WTC11 (cell line): ENCODE measurements at regions not wholly inside any gene's neighbourhood (a gene's known extent, or its start where the extent isn't known, plus 50 kb on each side); places are given as distances from the start of the nearest gene placed in this dataset.

Experiments used
- ATAC-seq: fragments of 200-7000 bp; cut with Tn5 transposase; 2 replicates; pipeline ENCODE4 v1.10.0; 2021; ENCODE audit warnings: mild to moderate bottlenecking, moderate library complexity
- CTCF ChIA-PET: fragments of 300-600 bp; sonication (Branson Sonifier 250); formaldehyde crosslinking; loops from one replicate; lab custom pipeline; 2021; ENCODE audit warnings: antibody characterized with exemption; lab: Charles Lee
- POLR2A ChIA-PET: fragments of 350-600 bp; sonication (Branson Sonifier 250); formaldehyde crosslinking; loops from one replicate; lab custom pipeline; 2021; ENCODE audit warnings: antibody characterized with exemption; lab: Charles Lee
- DNase-seq: peaks from one replicate; pipeline ENCODE4 v3.0.0; 2021; ENCODE audit warnings: low spot score
- H3K27ac Mint-ChIP-seq: 2 replicates; pipeline ENCODE4 v1.8.0; 2021; ENCODE audit warnings: mixed read lengths
- H3K27me3 Mint-ChIP-seq: 2 replicates; pipeline ENCODE4 v1.8.0; 2021; ENCODE audit warnings: low read depth, mild to moderate bottlenecking, moderate library complexity, mixed read lengths
- H3K36me3 Mint-ChIP-seq: 2 replicates; pipeline ENCODE4 v1.8.0; 2021; ENCODE audit warnings: mixed read lengths
- H3K4me1 Mint-ChIP-seq: 2 replicates; pipeline ENCODE4 v1.8.0; 2022; ENCODE audit warnings: mixed read lengths
- H3K4me3 Mint-ChIP-seq: 2 replicates; pipeline ENCODE4 v1.8.0; 2021; ENCODE audit warnings: mild to moderate bottlenecking, moderate library complexity, mixed read lengths
- H3K9me3 Mint-ChIP-seq: 2 replicates; pipeline ENCODE4 v1.8.0; 2021; ENCODE audit warnings: mixed read lengths
- ATF1 ChIP-seq: sonication (generic); formaldehyde crosslinking; IDR thresholded peaks from 2 replicates; pipeline ENCODE4 v1.8.1; 2023; ENCODE audit warnings: mild to moderate bottlenecking, moderate library complexity, missing genetic modification reagents
- CREB1 ChIP-seq: sonication (generic); formaldehyde crosslinking; IDR thresholded peaks from 2 replicates; pipeline ENCODE4 v1.8.0; 2023; ENCODE audit warnings: mild to moderate bottlenecking, missing genetic modification reagents
- ESRRA ChIP-seq: sonication (generic); formaldehyde crosslinking; IDR thresholded peaks from 2 replicates; pipeline ENCODE4 v1.8.1; 2022; ENCODE audit warnings: mild to moderate bottlenecking, missing genetic modification reagents, borderline replicate concordance
- NFYB ChIP-seq: sonication (generic); formaldehyde crosslinking; conservative IDR thresholded peaks from 2 replicates; pipeline ENCODE4 v1.8.0; 2022; ENCODE audit warnings: low read depth, missing genetic modification reagents
- NR3C1 ChIP-seq: sonication (generic); formaldehyde crosslinking; conservative IDR thresholded peaks from 2 replicates; pipeline ENCODE4 v1.8.1; 2023; ENCODE audit warnings: low read depth, mild to moderate bottlenecking, missing genetic modification reagents
- PRRX2 ChIP-seq: fragments of 250-450 bp; sonication (Bioruptor Pico); IDR thresholded peaks from 2 replicates; pipeline ENCODE4 v1.8.0; 2021; ENCODE audit warnings: mild to moderate bottlenecking
- TCF7 ChIP-seq: sonication (generic); formaldehyde crosslinking; IDR thresholded peaks from 2 replicates; pipeline ENCODE4 v1.8.0; 2022; ENCODE audit warnings: mild to moderate bottlenecking, low read depth, missing genetic modification reagents, moderate library complexity
- ZNF121 ChIP-seq: sonication (generic); formaldehyde crosslinking; IDR thresholded peaks from 2 replicates; pipeline ENCODE4 v1.8.0; 2023; ENCODE audit warnings: missing genetic modification reagents
- ZNF138 ChIP-seq: sonication (generic); formaldehyde crosslinking; conservative IDR thresholded peaks from 2 replicates; pipeline ENCODE4 v1.8.1; 2022; ENCODE audit warnings: mild to moderate bottlenecking, moderate library complexity, missing genetic modification reagents
- TF ChIP-seq, protein P1 (sequence below): sonication (generic); formaldehyde crosslinking; IDR thresholded peaks from 2 replicates; pipeline ENCODE4 v1.8.1; 2023; ENCODE audit warnings: mild to moderate bottlenecking, missing genetic modification reagents, borderline replicate concordance
- TF ChIP-seq, protein P2 (sequence below): sonication (generic); formaldehyde crosslinking; IDR thresholded peaks from 2 replicates; pipeline ENCODE4 v1.8.1; 2023; ENCODE audit warnings: mild to moderate bottlenecking, missing genetic modification reagents
- TF ChIP-seq, protein P3 (sequence below): fragments of 250-450 bp; sonication (Bioruptor Pico); IDR thresholded peaks from 2 replicates; pipeline ENCODE4 v1.8.0; 2021; ENCODE audit warnings: mild to moderate bottlenecking
- TF ChIP-seq, protein P4 (sequence below): sonication (generic); formaldehyde crosslinking; IDR thresholded peaks from 2 replicates; pipeline ENCODE4 v1.8.0; 2023; ENCODE audit warnings: missing genetic modification reagents
- TF ChIP-seq, protein P5 (sequence below): sonication (generic); formaldehyde crosslinking; IDR thresholded peaks from 2 replicates; pipeline ENCODE4 v1.8.1; 2023; ENCODE audit warnings: mild to moderate bottlenecking, missing genetic modification reagents
- TF ChIP-seq, protein P6 (sequence below): sonication (generic); formaldehyde crosslinking; conservative IDR thresholded peaks from 2 replicates; pipeline ENCODE4 v1.8.1; 2022; ENCODE audit warnings: mild to moderate bottlenecking, missing genetic modification reagents
- TF ChIP-seq, protein P7 (sequence below): sonication (generic); formaldehyde crosslinking; IDR thresholded peaks from 2 replicates; pipeline ENCODE4 v1.8.0; 2023; ENCODE audit warnings: missing genetic modification reagents, mild to moderate bottlenecking, borderline replicate concordance

DNA sequence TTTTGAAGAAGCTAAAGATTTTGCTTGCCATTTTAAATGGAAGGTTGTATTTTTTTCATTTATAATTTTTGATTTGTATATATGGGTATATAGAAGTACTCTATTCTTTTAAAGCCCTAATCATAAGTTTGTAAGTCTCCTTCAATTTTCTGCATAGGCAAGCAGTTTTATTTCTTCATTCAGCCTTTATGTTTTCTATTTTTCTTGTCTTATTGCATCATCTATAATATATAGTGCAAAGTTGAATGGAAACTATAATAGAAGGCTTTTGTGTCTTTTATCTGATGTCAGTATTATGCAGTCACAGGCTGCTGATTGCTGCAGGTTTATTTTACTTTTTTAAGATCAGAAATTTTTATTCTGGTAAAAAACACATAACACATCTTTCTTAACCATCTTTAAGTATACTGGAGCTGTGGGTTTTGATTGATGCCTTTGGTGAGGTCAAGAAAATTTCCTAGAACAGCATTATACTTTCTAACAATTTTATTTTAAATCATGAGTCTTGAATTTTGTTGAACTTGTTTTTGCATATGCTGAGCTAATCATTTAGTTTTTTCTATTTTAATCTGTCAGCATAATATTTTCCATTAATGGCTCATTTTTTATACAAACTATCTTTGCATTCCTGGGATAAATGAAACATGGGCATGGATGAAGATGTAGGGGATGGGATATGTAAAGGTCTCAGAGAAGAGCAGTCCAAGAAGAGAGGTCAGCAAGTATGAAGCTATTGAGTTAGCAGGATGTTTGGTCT, 366.7 kb upstream of the MAP3K7 start:
- Mint-ChIP-seq H3K9me3 (peaks cover 8% of the 10 kb centered on the region; the same call in 1 of the 2 replicates), H3K36me3 (no peaks in the 10 kb centered on the region; the same call in 1 of the 2 replicates), H3K27me3 (no peaks in the 10 kb centered on the region), H3K4me3 (no peak overlapping the region), H3K4me1 (peaks cover 4% of the 10 kb centered on the region)
- DNase-seq, result no peak
- no peak for ATAC-seq
- POLR2A ChIA-PET, result no interaction called here
- CTCF ChIA-PET, result no interaction called here
- TF ChIP-seq ZNF121 (CRISPR knock-in tag), result no peak
- TF ChIP-seq, protein P1, sequence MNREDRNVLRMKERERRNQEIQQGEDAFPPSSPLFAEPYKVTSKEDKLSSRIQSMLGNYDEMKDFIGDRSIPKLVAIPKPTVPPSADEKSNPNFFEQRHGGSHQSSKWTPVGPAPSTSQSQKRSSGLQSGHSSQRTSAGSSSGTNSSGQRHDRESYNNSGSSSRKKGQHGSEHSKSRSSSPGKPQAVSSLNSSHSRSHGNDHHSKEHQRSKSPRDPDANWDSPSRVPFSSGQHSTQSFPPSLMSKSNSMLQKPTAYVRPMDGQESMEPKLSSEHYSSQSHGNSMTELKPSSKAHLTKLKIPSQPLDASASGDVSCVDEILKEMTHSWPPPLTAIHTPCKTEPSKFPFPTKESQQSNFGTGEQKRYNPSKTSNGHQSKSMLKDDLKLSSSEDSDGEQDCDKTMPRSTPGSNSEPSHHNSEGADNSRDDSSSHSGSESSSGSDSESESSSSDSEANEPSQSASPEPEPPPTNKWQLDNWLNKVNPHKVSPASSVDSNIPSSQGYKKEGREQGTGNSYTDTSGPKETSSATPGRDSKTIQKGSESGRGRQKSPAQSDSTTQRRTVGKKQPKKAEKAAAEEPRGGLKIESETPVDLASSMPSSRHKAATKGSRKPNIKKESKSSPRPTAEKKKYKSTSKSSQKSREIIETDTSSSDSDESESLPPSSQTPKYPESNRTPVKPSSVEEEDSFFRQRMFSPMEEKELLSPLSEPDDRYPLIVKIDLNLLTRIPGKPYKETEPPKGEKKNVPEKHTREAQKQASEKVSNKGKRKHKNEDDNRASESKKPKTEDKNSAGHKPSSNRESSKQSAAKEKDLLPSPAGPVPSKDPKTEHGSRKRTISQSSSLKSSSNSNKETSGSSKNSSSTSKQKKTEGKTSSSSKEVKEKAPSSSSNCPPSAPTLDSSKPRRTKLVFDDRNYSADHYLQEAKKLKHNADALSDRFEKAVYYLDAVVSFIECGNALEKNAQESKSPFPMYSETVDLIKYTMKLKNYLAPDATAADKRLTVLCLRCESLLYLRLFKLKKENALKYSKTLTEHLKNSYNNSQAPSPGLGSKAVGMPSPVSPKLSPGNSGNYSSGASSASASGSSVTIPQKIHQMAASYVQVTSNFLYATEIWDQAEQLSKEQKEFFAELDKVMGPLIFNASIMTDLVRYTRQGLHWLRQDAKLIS, result no peak
- TF ChIP-seq, protein P2, sequence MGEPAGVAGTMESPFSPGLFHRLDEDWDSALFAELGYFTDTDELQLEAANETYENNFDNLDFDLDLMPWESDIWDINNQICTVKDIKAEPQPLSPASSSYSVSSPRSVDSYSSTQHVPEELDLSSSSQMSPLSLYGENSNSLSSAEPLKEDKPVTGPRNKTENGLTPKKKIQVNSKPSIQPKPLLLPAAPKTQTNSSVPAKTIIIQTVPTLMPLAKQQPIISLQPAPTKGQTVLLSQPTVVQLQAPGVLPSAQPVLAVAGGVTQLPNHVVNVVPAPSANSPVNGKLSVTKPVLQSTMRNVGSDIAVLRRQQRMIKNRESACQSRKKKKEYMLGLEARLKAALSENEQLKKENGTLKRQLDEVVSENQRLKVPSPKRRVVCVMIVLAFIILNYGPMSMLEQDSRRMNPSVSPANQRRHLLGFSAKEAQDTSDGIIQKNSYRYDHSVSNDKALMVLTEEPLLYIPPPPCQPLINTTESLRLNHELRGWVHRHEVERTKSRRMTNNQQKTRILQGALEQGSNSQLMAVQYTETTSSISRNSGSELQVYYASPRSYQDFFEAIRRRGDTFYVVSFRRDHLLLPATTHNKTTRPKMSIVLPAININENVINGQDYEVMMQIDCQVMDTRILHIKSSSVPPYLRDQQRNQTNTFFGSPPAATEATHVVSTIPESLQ (CRISPR knock-in tag), result no peak
- TF ChIP-seq ESRRA (CRISPR knock-in tag), result no peak
- no peak for TF ChIP-seq NFYB (CRISPR knock-in tag)
- no peak for TF ChIP-seq ZNF138
- TF ChIP-seq ATF1 (CRISPR knock-in tag), result no peak
- no peak for TF ChIP-seq CREB1 (CRISPR knock-in tag)
- TF ChIP-seq, protein P3, sequence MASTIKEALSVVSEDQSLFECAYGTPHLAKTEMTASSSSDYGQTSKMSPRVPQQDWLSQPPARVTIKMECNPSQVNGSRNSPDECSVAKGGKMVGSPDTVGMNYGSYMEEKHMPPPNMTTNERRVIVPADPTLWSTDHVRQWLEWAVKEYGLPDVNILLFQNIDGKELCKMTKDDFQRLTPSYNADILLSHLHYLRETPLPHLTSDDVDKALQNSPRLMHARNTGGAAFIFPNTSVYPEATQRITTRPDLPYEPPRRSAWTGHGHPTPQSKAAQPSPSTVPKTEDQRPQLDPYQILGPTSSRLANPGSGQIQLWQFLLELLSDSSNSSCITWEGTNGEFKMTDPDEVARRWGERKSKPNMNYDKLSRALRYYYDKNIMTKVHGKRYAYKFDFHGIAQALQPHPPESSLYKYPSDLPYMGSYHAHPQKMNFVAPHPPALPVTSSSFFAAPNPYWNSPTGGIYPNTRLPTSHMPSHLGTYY (CRISPR knock-in tag), result no peak
- TF ChIP-seq NR3C1 (CRISPR knock-in tag), result no peak
- TF ChIP-seq, protein P4, sequence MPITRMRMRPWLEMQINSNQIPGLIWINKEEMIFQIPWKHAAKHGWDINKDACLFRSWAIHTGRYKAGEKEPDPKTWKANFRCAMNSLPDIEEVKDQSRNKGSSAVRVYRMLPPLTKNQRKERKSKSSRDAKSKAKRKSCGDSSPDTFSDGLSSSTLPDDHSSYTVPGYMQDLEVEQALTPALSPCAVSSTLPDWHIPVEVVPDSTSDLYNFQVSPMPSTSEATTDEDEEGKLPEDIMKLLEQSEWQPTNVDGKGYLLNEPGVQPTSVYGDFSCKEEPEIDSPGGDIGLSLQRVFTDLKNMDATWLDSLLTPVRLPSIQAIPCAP (CRISPR knock-in tag), result no peak
- TF ChIP-seq, protein P5, sequence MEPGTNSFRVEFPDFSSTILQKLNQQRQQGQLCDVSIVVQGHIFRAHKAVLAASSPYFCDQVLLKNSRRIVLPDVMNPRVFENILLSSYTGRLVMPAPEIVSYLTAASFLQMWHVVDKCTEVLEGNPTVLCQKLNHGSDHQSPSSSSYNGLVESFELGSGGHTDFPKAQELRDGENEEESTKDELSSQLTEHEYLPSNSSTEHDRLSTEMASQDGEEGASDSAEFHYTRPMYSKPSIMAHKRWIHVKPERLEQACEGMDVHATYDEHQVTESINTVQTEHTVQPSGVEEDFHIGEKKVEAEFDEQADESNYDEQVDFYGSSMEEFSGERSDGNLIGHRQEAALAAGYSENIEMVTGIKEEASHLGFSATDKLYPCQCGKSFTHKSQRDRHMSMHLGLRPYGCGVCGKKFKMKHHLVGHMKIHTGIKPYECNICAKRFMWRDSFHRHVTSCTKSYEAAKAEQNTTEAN (CRISPR knock-in tag), result no peak
- TF ChIP-seq, protein P6, sequence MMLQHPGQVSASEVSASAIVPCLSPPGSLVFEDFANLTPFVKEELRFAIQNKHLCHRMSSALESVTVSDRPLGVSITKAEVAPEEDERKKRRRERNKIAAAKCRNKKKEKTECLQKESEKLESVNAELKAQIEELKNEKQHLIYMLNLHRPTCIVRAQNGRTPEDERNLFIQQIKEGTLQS (CRISPR knock-in tag), result no peak
- no peak for TF ChIP-seq PRRX2 (CRISPR knock-in tag)
- no peak for TF ChIP-seq TCF7
- TF ChIP-seq, protein P7, sequence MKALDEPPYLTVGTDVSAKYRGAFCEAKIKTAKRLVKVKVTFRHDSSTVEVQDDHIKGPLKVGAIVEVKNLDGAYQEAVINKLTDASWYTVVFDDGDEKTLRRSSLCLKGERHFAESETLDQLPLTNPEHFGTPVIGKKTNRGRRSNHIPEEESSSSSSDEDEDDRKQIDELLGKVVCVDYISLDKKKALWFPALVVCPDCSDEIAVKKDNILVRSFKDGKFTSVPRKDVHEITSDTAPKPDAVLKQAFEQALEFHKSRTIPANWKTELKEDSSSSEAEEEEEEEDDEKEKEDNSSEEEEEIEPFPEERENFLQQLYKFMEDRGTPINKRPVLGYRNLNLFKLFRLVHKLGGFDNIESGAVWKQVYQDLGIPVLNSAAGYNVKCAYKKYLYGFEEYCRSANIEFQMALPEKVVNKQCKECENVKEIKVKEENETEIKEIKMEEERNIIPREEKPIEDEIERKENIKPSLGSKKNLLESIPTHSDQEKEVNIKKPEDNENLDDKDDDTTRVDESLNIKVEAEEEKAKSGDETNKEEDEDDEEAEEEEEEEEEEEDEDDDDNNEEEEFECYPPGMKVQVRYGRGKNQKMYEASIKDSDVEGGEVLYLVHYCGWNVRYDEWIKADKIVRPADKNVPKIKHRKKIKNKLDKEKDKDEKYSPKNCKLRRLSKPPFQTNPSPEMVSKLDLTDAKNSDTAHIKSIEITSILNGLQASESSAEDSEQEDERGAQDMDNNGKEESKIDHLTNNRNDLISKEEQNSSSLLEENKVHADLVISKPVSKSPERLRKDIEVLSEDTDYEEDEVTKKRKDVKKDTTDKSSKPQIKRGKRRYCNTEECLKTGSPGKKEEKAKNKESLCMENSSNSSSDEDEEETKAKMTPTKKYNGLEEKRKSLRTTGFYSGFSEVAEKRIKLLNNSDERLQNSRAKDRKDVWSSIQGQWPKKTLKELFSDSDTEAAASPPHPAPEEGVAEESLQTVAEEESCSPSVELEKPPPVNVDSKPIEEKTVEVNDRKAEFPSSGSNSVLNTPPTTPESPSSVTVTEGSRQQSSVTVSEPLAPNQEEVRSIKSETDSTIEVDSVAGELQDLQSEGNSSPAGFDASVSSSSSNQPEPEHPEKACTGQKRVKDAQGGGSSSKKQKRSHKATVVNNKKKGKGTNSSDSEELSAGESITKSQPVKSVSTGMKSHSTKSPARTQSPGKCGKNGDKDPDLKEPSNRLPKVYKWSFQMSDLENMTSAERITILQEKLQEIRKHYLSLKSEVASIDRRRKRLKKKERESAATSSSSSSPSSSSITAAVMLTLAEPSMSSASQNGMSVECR (CRISPR knock-in tag), result no peak
- TF ChIP-seq, all 79 proteins: peak for 0
- H3K27ac Mint-ChIP-seq, result no peak overlapping the region
